Fibroblast of pulmonary artery (primary cell): ENCODE measurements at regions not wholly inside any gene's neighbourhood (a gene's known extent, or its start where the extent isn't known, plus 50 kb on each side); places are given as distances from the start of the nearest gene placed in this dataset.

Experiments used
- DNase-seq: peaks from one replicate; pipeline ENCODE4 v3.0.0-alpha.2; 2010; ENCODE audit warnings: low read depth
- H3K4me3 ChIP-seq: replicated peaks from 2 replicates; pipeline ENCODE4 v1.5.1; 2011; ENCODE audit warnings: low read depth, mild to moderate bottlenecking, control low read depth, low read length, moderate library complexity
- TF ChIP-seq, protein P1 (sequence below): IDR thresholded peaks from 2 replicates; pipeline ENCODE4 v1.5.1; 2011; ENCODE audit warnings: mild to moderate bottlenecking, control low read depth, low read length, inconsistent platforms; ENCODE audit errors: missing control alignments

DNA sequence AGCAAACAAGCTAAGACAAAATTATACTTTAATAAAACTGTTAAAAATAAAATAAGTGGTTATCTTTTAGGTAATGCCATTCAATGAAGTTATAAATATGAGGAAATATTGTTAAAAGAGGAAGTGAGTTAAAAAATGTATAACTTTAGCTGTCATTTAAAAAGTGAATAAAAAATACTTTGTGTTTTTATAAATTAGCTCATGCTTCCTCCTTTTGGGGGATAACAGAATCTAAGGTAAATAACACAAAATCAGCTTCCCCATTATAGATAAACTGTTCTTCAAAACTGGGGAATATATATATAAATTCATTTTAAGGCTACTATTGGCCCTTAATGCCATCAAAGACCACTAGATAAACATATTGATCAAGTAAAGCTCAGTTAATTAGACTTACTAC lies 113.7 kb upstream of the AADACL2 start:
- DNase-seq, result no peak
- no peak overlapping the region for H3K4me3 ChIP-seq
- TF ChIP-seq, protein P1, sequence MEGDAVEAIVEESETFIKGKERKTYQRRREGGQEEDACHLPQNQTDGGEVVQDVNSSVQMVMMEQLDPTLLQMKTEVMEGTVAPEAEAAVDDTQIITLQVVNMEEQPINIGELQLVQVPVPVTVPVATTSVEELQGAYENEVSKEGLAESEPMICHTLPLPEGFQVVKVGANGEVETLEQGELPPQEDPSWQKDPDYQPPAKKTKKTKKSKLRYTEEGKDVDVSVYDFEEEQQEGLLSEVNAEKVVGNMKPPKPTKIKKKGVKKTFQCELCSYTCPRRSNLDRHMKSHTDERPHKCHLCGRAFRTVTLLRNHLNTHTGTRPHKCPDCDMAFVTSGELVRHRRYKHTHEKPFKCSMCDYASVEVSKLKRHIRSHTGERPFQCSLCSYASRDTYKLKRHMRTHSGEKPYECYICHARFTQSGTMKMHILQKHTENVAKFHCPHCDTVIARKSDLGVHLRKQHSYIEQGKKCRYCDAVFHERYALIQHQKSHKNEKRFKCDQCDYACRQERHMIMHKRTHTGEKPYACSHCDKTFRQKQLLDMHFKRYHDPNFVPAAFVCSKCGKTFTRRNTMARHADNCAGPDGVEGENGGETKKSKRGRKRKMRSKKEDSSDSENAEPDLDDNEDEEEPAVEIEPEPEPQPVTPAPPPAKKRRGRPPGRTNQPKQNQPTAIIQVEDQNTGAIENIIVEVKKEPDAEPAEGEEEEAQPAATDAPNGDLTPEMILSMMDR, result no peak

DNA sequence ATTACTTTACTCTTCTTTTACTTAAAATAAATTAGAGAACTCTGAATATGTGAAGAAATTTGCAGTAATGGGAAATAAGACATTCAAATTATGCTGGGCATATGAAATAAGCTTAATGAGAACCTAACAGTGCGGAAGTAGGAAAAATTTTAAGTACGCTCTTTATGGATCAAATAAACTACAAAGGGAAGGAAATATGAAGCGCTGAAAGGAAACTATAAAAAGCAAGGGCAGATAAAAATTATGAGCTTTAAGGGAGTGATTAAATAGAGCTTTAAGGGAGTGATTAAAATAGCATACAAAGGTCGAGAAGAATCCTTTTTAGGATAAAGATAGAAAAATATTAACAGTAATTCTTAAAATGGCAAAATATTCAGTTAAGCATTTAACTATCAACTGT lies 118.3 kb upstream of the AADACL2 start:
- no peak for DNase-seq
- TF ChIP-seq, protein P1, result no peak

DNA sequence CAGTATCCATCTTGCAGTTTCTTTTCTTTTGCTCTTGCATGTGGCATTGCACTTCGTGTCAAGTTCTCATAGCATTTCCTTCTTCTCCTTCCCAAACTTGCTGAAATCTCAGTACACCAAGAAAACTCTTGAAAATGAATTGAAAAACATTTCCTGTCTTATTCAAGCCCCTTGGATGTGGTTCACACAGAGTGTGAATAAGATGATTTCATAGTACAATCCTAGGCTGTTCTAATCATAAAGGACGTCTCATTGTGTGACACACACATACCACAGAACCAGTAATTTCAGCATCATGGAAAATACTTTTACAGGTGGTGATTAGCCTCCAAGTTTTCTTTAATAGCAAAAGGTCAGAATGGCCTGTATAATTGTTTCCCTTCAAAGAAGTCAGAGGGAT lies 121.6 kb upstream of the AADACL2 start:
- no peak overlapping the region for H3K4me3 ChIP-seq
- TF ChIP-seq, protein P1, result no peak
- no peak for DNase-seq

More for the DNA sequence above, 118.3 kb upstream of the AADACL2 start:
- no peak overlapping the region for H3K4me3 ChIP-seq

DNA sequence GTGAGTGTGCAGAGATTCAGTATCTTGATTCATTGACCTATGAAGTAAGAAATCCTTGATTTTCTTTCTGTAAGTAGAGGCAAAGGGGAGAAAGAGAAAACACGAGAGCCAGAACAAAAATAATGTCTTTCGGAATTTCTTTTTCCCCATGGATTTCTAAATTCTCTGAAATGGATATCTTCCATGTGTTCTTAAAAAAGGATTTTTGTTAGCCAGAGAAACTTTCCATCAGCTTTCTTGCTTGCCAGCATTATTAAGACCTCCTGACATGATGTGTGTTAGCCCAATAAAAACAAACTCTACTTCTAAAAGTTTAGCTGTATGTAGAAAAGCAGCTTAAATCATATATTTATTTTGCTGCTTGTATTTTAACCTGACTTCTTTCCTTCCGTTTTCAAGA lies 122.3 kb upstream of the AADACL2 start:
- H3K4me3 ChIP-seq, result no peak overlapping the region
- DNase-seq, result no peak
- TF ChIP-seq, protein P1, result no peak

DNA sequence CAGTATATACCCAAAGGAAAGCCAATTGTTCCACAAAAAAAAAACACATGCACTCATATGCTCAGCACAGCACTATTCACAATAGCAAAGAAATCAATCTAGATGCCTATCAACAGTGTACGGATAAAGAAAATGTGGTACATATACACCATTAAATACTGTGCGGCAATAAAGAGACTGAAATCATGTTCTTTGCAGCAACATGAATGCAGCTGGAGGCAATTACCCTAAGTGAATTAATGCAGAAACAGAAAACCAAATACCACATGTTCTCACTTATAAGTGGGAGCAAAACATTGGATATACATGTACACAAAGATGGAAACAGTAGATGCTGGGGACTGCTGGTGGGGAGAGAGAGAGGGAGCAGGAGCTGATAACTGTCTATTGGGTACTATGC lies 124.2 kb upstream of the AADACL2 start:
- H3K4me3 ChIP-seq, result no peak overlapping the region
- DNase-seq, result no peak
- TF ChIP-seq, protein P1, result no peak

DNA sequence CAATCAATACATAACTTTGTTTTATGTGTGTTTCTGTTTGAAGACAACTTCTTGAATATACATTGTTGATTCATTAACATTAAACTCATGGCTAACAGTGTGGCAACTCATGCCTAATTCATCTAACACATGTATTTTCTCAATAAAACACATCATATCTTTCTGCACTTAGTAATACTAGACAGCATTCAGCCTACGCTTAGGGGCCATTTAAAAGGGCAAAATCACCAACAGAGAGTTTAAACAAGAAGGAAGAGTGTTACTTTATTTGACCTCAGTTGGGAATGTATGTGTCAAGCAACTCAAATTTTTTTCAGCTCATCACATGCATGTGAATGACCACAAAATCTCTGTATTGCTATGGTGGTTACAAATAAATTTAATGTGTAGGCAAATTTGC lies 128.8 kb upstream of the AADACL2 start:
- H3K4me3 ChIP-seq, result no peak overlapping the region
- TF ChIP-seq, protein P1, result no peak
- DNase-seq, result no peak

DNA sequence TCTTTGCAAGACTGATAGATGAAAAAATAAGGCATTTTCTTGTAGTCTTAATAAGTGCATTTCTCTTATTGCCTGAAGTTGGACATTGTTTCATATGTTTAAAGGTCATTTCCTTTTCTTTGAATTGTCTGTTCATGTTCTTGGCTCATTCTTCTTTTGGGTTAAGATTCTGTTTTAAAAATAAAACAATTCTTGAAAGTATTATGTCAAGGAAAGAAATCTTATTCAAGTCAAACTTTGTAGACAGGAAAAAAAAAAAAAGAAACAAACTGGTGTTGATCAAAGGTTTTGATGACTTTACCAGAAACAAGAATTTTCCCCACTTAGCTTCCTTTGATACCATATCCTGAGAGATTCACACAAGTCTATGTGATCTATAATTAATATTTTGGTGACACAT lies 132.9 kb upstream of the AADACL2 start:
- TF ChIP-seq, protein P1, result no peak
- DNase-seq, result no peak
- no peak overlapping the region for H3K4me3 ChIP-seq
